Activated naive CD8-positive, alpha-beta T cell treated with anti-CD3 and anti-CD28 coated beads, Interleukin-2, amount 10 ng/mL, durations not matched to agents 7 days and 5 days (primary cell): ENCODE measurements at regions not wholly inside any gene's neighbourhood (a gene's known extent, or its start where the extent isn't known, plus 50 kb on each side); places are given as distances from the start of the nearest gene placed in this dataset.

Experiments
- ATAC-seq: fragments of 150-1000 bp; cut with Tn5 transposase; one replicate; pipeline ENCODE4 v1.10.0; 2021; ENCODE audit warnings: low read depth, moderate library complexity
- POLR2A ChIA-PET: fragments of 350-600 bp; sonication (Branson Sonifier 250); formaldehyde crosslinking; loops from one replicate; lab custom pipeline; 2021; ENCODE audit warnings: antibody characterized with exemption; lab: Charles Lee
- DNase-seq: peaks from one replicate; pipeline ENCODE4 v3.0.0; 2021
- H3K27ac Mint-ChIP-seq: one replicate; pipeline ENCODE4 v1.8.0; 2022; ENCODE audit warnings: mild to moderate bottlenecking, mixed read lengths
- H3K27me3 Mint-ChIP-seq: one replicate; pipeline ENCODE4 v1.8.0; 2022; ENCODE audit warnings: mild to moderate bottlenecking, moderate library complexity, mixed read lengths
- H3K36me3 Mint-ChIP-seq: one replicate; pipeline ENCODE4 v1.8.0; 2021; ENCODE audit warnings: mild to moderate bottlenecking, mixed read lengths
- H3K4me1 Mint-ChIP-seq: one replicate; pipeline ENCODE4 v1.8.0; 2021; ENCODE audit warnings: mixed read lengths
- H3K4me3 Mint-ChIP-seq: one replicate; pipeline ENCODE4 v1.8.0; 2022; ENCODE audit warnings: mild to moderate bottlenecking, moderate library complexity, mixed read lengths
- H3K9me3 Mint-ChIP-seq: one replicate; pipeline ENCODE4 v1.8.0; 2021; ENCODE audit warnings: mixed read lengths

DNA sequence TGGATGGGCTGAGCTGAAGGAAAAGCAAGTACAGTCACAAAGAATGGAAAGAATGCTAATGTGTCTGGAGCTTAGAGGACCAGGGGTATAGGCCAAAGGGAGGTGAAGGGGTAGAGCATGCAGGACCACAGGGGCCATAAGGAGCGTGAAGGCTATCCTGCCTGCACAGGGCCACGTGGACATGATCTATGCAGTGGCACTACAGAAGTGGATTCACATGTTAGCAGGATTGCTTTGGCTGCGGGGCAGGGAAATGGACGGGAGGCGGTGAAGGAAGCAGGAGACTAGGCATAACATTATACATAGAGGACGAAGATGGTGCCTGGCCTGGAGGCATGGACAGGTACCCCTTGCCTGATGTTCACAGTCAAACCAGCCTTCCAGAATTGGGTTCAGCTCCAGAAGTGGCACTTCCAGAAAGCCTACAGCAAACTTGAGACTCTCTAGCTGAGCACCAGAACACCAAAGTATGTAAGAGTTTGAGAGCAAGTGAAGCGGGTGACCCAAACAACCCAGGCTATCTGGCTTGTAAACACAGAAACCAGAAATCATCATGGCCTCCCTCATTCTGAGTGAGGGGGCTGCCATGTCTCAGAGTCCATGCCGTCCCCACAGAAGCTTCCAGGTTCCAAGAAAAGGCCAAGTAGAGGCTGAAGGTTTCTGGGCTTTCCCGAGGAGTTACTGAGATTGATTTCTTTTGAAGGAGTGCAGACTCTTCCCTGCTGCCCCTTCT, 135.5 kb upstream of the JUN start:
- POLR2A ChIA-PET, result interaction anchor here (1.4 kb wide), 1 partner anchor 22 kb away, joined by 3 read pairs; no protein-coding TSS in a partner anchor

DNA sequence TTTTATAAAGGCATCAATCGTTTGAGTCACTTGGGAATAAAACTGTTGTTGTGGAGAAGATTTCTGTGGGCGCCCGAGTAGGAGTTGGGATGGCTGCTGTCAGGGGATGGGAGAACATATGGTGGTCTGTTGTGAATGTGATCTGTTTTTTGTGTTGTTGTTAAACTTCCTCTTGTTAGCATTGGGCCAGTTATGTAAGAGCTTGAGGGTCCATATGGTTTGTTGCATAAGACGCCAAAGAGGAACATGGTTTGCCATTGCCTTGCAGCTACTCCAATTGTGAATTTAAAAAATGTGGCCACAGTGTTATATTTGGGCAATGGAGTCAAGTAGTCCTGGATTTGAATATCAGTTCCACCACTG, 136.1 kb upstream of the JUN start:
- Mint-ChIP-seq H3K27ac (no peak overlapping the region), H3K36me3 (peaks cover 2% of the 10 kb centered on the region), H3K4me3 (no peak overlapping the region), H3K9me3 (no peaks in the 10 kb centered on the region), H3K4me1 (peaks cover 21% of the 10 kb centered on the region), H3K27me3 (no peaks in the 10 kb centered on the region)
- no peak for ATAC-seq
- POLR2A ChIA-PET, result no interaction called here
- DNase-seq, result no peak

More for the DNA sequence above, 135.5 kb upstream of the JUN start:
- no peak overlapping the region for H3K4me3 Mint-ChIP-seq
- DNase-seq (no peak), ATAC-seq (no peak)
- peaks cover 4% of the 10 kb centered on the region for H3K36me3 Mint-ChIP-seq
- peaks cover 21% of the 10 kb centered on the region for H3K4me1 Mint-ChIP-seq
- no peak overlapping the region for H3K27ac Mint-ChIP-seq
- H3K9me3 Mint-ChIP-seq, result peaks cover under 1% of the 10 kb centered on the region
- no peaks in the 10 kb centered on the region for H3K27me3 Mint-ChIP-seq

DNA sequence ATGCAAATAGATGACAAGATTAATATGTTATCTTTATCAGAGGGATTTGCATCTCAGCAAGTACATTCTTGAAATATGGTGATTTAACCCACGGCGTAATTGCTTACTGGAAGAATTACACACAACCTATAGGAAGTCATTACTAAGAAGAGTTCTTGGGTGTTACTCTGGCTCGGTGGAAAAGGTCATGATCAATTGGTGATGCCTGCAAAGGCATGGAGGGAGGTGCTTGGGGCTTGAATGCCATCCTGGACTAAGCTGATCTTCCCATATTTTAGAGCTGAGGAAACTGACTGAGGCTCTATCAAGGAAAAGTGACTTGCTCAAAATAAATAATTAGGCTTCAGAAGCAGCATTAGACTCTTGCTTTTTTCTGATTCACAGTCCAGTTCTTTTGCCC, 137.5 kb upstream of the JUN start:
- no peaks in the 10 kb centered on the region for H3K36me3 Mint-ChIP-seq
- H3K4me1 Mint-ChIP-seq, result peaks cover 23% of the 10 kb centered on the region
- no peak overlapping the region for H3K4me3 Mint-ChIP-seq
- H3K27ac Mint-ChIP-seq, result peak overlapping the region; percentile 37
- ATAC-seq, result no peak
- no peak for DNase-seq
- H3K9me3 Mint-ChIP-seq, result no peaks in the 10 kb centered on the region
- no peaks in the 10 kb centered on the region for H3K27me3 Mint-ChIP-seq
- POLR2A ChIA-PET, result interaction anchor here (1.1 kb wide), 2 partner anchors 10 to 138 kb away, joined by 3 read pairs; partner anchors contain the start of gene JUN

DNA sequence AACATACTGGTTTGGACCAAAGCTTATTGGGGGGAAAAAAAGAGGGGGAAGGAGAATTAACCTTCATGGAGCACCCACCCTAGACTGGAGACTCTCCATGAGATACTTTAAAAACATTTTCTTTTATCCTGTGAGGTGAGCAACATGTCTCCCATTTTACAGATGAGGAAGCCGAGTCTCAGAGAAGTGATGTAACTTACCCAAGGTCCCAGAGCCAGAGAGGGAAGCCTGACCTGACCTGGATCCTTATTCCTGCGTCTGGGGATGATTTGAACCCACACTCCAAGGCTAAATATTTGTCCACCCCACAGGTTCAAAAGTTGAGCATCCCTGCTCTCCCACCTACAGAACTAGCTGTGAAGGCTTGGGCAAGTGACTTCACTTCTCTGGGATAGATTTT, 137.9 kb upstream of the JUN start:
- no peak for DNase-seq
- POLR2A ChIA-PET, result interaction anchor here (1.1 to 1.3 kb wide), 5 partner anchors 10 to 140 kb away, joined by 3 to 7 read pairs (median 3); partner anchors contain the start of gene JUN
- Mint-ChIP-seq H3K4me1 (peaks cover 25% of the 10 kb centered on the region), H3K4me3 (no peak overlapping the region), H3K27me3 (no peaks in the 10 kb centered on the region), H3K36me3 (no peaks in the 10 kb centered on the region), H3K9me3 (no peaks in the 10 kb centered on the region), H3K27ac (peak overlapping the region; percentile 87)
- no peak for ATAC-seq

DNA sequence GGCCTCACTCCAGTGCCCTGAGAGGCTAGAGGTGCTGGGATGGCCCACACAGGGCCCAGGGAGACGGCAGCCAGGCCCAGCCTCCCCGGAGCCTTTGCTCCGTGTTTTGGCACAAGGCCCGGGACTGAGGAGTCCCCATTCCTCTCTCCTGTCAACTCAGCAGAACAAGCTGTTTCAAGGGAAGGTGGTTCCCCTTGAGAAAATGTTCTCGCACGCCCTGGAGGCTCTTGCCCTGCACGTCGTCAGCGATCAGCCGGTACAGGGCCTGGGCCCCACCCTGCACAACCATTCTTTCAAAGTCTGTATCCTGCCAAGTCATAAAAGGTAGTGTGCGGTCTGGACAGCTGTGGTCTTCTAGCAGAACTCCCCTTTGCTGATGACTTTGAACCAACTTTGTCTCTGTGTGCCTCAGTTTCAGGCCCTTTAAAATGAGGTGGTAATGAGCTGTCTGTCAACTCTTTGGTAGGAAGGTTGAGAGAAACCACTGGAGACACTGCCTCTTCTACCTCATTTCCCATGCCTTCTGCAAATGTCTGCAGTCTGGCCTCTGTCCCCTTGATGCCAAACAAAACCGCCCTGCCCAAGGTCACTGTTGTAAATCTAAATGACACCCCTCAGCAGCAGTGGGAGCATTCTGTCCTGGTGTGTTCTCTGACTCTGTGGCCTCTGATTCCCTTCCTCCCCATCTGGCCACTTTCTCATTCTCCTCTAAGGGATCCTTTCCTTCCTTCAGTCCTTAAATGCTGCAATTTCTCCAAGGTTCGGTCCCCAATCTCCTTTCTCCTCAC, 138.6 kb upstream of the JUN start:
- H3K27ac Mint-ChIP-seq, result peak overlapping the region; percentile 87
- peak overlapping the region; percentile 51 for H3K4me3 Mint-ChIP-seq
- H3K36me3 Mint-ChIP-seq, result no peaks in the 10 kb centered on the region
- no peaks in the 10 kb centered on the region for H3K9me3 Mint-ChIP-seq
- POLR2A ChIA-PET, result interaction anchor here (1.0 to 1.3 kb wide), 6 partner anchors 11 to 140 kb away, joined by 3 to 7 read pairs (median 3); partner anchors contain the start of gene JUN
- H3K4me1 Mint-ChIP-seq, result peaks cover 33% of the 10 kb centered on the region
- ATAC-seq, result peak; percentile 100
- peak; percentile 66 for DNase-seq
- no peaks in the 10 kb centered on the region for H3K27me3 Mint-ChIP-seq

DNA sequence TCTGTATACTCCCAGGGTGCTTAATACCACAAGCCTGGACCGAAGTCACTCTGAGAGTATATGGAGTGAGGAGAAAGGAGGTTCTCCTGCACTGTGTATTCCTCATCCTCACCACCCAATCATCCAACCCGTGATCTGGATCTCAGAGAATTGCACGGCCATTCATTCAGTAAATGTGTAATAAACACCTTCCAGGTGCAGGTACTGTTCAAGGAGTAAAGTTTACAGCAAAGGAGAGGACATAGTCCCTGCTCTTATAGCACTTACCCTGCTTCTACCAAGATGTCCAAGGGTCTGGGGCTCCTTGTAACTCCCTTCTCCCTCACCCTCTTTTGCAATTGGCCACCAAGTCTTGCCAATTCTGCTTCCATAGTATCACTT, 139.2 kb upstream of the JUN start:
- H3K9me3 Mint-ChIP-seq, result no peaks in the 10 kb centered on the region
- H3K36me3 Mint-ChIP-seq, result no peaks in the 10 kb centered on the region
- peak overlapping the region; percentile 87 for H3K27ac Mint-ChIP-seq
- peaks cover 35% of the 10 kb centered on the region for H3K4me1 Mint-ChIP-seq
- POLR2A ChIA-PET, result interaction anchor here (1.0 to 1.3 kb wide), 5 partner anchors 17 to 141 kb away, joined by 3 to 7 read pairs (median 3); partner anchors contain the start of gene JUN
- no peak for DNase-seq
- H3K4me3 Mint-ChIP-seq, result peak overlapping the region; percentile 51
- no peaks in the 10 kb centered on the region for H3K27me3 Mint-ChIP-seq
- ATAC-seq, result no peak

DNA sequence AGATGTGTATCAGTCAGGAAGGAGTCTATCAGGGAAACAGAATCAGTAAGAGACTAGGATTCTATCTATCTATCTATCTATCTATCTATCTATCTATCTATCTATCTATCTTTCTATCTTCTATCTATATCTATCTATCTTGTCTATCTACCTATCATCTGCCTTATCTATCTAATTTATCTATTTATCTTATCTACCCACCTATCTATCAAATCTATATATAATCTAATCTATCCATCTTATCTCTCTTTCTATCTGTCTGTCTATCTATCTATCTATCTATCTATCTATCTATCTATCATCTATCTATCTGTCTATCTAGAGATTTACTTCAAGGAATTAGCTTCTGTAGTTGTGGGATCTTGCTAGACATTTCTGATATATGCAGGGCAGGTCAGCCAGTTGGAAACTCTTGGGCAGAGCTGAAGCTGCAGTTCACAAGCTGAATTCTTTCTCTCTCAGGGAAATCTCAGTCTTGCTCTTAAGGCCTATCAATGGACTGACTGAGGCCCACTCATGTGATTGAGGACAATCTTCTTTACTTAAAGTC, 140.2 kb upstream of the JUN start:
- Mint-ChIP-seq H3K27me3 (peaks cover 5% of the 10 kb centered on the region), H3K4me3 (no peak overlapping the region), H3K4me1 (peaks cover 42% of the 10 kb centered on the region), H3K9me3 (no peaks in the 10 kb centered on the region), H3K27ac (no peak overlapping the region), H3K36me3 (no peaks in the 10 kb centered on the region)
- no peak for DNase-seq
- POLR2A ChIA-PET, result no interaction called here
- ATAC-seq, result no peak

DNA sequence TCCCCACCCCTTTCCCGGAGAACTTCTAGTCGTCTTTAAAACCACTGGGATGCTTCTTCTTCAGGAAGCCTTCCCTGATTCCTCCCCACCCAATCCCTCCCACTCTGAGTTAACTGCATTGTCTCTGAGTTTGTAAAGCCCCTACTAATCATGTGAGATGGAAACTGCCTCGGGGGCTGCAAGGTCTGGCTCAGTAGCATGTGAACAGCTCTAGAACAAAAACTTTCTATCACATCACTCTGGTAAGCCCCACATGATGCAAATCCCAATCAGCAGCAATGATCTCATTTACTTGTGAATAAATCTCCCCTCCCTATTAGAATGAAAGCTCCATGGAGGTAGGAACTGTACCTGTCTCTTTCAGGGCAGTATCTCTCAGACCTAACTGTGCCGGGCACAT, 141.0 kb upstream of the JUN start:
- Mint-ChIP-seq H3K27ac (no peak overlapping the region), H3K27me3 (peaks cover 5% of the 10 kb centered on the region), H3K9me3 (no peaks in the 10 kb centered on the region), H3K4me1 (peaks cover 46% of the 10 kb centered on the region), H3K4me3 (no peak overlapping the region), H3K36me3 (no peaks in the 10 kb centered on the region)
- POLR2A ChIA-PET, result interaction anchor here (2.6 kb wide), 1 partner anchor 17 kb away, joined by 7 read pairs; no protein-coding TSS in a partner anchor
- ATAC-seq (no peak), DNase-seq (no peak)

DNA sequence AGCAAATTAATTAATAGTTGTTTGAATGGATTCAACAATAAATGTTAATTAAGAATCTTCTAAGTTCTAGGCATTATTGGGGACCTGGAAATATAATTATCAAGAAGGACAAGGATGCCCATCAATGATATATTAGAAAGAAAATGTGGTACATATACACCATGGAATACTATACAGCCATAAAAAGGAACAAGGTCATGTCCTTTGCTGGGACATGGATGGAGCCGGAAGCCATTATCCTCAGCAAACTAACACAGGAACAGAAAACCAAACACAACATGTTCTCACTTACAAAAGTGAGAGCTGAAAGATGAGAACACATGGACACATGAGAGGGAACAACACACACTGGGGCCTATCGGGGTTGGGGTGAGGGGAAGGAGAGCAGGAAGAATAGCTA, 141.4 kb upstream of the JUN start:
- POLR2A ChIA-PET, result interaction anchor here (0.7 to 2.6 kb wide), 2 partner anchors 17 to 22 kb away, joined by 3 to 7 read pairs; no protein-coding TSS in a partner anchor
- H3K27ac Mint-ChIP-seq, result no peak overlapping the region
- no peak for DNase-seq
- H3K4me3 Mint-ChIP-seq, result no peak overlapping the region
- H3K9me3 Mint-ChIP-seq, result no peaks in the 10 kb centered on the region
- H3K4me1 Mint-ChIP-seq, result peaks cover 48% of the 10 kb centered on the region
- H3K27me3 Mint-ChIP-seq, result peaks cover 5% of the 10 kb centered on the region
- no peaks in the 10 kb centered on the region for H3K36me3 Mint-ChIP-seq
- ATAC-seq, result no peak

DNA sequence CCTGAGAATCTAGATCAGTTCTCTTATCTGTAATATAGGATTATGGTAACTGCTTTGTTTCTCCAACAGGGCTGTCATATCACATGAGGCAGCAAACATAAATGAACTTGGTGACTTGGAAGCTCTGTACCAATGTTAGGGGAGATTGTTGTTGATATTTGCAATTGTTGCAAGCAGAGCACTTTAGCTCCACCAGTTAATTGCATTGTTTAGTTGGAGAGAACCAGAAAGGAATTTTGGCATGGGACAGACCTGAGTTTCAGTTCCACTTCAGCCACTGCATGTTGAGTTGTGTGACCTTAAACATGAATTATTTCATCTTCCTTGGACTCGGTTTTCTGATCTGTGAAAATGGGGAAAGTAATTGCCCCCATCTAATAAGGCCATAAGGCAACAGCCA, 142.3 kb upstream of the JUN start:
- ATAC-seq (no peak), DNase-seq (no peak)
- Mint-ChIP-seq H3K36me3 (no peaks in the 10 kb centered on the region), H3K9me3 (no peaks in the 10 kb centered on the region), H3K4me3 (no peak overlapping the region), H3K27me3 (peaks cover 5% of the 10 kb centered on the region), H3K27ac (no peak overlapping the region), H3K4me1 (peaks cover 46% of the 10 kb centered on the region)
- POLR2A ChIA-PET, result interaction anchor here (0.7 to 2.6 kb wide), 3 partner anchors 16 to 846 kb away, joined by 3 to 7 read pairs (median 3); no protein-coding TSS in a partner anchor

DNA sequence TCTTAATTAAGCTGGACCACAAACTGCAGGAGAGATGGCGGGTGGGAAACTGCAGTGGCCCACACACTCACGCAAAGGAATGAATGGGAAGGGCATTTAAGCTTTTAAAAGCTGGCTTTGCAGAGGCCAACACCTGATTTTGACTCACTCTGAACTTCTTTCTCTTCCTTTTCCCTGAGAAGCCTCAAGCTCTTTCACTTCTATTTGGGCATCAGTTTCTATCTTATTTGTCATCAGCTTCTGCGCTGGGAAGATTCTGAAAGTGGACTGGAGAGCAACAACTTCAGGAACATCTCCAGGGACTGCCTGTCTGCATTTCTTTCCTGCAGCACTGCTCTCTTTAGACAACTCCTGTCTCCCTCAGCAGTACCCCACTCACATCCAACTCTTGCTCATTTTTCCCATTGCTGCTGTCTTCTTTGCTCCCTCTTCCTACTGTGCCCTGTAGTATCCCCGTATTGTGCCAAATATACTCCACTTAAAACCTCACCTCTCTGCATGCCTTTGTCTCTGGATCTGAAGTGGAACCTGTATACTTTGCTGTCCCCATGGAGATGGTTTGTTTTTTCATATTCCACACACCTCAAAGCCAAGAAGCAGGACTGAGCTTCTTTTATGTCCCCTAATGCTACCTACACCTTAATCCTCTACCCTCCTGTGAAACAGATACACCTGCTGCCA, 143.3 kb upstream of the JUN start:
- no peak for ATAC-seq
- Mint-ChIP-seq H3K4me1 (peaks cover 39% of the 10 kb centered on the region), H3K36me3 (no peaks in the 10 kb centered on the region), H3K9me3 (no peaks in the 10 kb centered on the region), H3K4me3 (no peak overlapping the region), H3K27ac (no peak overlapping the region), H3K27me3 (peaks cover 5% of the 10 kb centered on the region)
- POLR2A ChIA-PET, result interaction anchor here (2.6 kb wide), 1 partner anchor 15 kb away, joined by 7 read pairs; no protein-coding TSS in a partner anchor
- DNase-seq, result no peak

DNA sequence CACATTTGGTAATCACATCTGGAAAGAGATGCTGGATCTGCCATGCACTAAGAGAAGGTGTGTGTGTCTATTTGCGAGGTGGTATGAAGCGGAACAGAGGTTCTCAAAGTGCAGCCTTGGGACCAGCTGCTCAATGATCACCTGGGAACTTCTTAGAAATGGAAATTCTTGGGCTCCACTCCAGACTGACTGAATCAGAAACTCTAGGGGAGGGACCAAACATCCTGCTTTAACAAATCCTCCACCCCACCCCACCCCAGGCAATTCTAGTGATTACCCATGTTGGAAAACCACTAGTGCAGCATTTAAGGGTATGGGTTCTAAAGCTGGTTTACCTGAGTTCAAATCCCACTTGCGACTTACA, 143.9 kb upstream of the JUN start:
- ATAC-seq (no peak), DNase-seq (no peak)
- Mint-ChIP-seq H3K4me3 (no peak overlapping the region), H3K27ac (no peak overlapping the region), H3K36me3 (no peaks in the 10 kb centered on the region), H3K9me3 (no peaks in the 10 kb centered on the region), H3K4me1 (peaks cover 34% of the 10 kb centered on the region), H3K27me3 (peaks cover 5% of the 10 kb centered on the region)
- POLR2A ChIA-PET, result no interaction called here

DNA sequence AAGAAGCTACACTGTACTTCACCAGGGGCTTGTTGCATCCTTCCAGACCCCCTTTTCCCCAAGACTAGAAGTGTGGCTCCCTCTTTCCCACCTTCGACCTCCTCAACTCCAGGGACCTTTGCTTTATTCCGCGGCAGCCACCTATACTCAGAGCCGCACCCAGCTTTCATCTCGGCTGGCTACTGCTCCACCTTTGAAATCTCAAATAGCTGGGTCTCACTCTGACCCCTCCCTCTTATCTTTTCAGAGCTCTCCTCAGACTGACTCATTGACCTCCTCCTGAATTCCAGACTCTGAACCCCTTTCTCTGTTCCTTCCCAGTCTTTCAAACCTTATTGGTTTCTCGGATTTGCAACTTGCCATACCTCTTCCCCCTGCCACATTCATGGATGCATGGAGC, 144.7 kb upstream of the JUN start:
- Mint-ChIP-seq H3K4me3 (no peak overlapping the region), H3K27me3 (peaks cover 5% of the 10 kb centered on the region), H3K27ac (no peak overlapping the region), H3K9me3 (peaks cover under 1% of the 10 kb centered on the region), H3K36me3 (no peaks in the 10 kb centered on the region), H3K4me1 (peaks cover 33% of the 10 kb centered on the region)
- ATAC-seq (no peak), DNase-seq (no peak)
- POLR2A ChIA-PET, result no interaction called here
